OCI-M1 (cell line): ENCODE measurements at regions not wholly inside any gene's neighbourhood (a gene's known extent, or its start where the extent isn't known, plus 50 kb on each side); places are given as distances from the start of the nearest gene placed in this dataset.

ENCODE experiments used
- DNase-seq: peaks from one replicate; lab custom pipeline; 2025; lab: John Stamatoyannopoulos, UW

GRCh38 chr13:52975969-52976368 lies 52.6 kb upstream of the OLFM4 start:
- no peak for DNase-seq

- no peak for DNase-seq
Observed at GRCh38 chr13:52975161-52975560, 53.5 kb upstream of the OLFM4 start.

GRCh38 chr13:52974711-52975110 lies 53.9 kb upstream of the OLFM4 start:
- DNase-seq = no peak

- no peak for DNase-seq
Observed at GRCh38 chr13:52969373-52969772, 59.2 kb upstream of the OLFM4 start.

GRCh38 chr13:52968074-52968700 lies 60.4 kb upstream of the OLFM4 start:
- DNase-seq = peak; percentile 79

- no peak for DNase-seq
Observed at GRCh38 chr13:52961987-52962386, 66.6 kb upstream of the OLFM4 start.

- DNase-seq = no peak
Observed at GRCh38 chr13:52961256-52961910, 67.2 kb upstream of the OLFM4 start.

GRCh38 chr13:52955472-52955874 lies 73.1 kb upstream of the OLFM4 start:
- DNase-seq = no peak

GRCh38 chr13:52954838-52955237 lies 73.8 kb upstream of the OLFM4 start:
- DNase-seq = no peak

- no peak for DNase-seq
Observed at GRCh38 chr13:52950436-52950956, 78.1 kb upstream of the OLFM4 start.

- DNase-seq = no peak
Observed at GRCh38 chr13:52949742-52950141, 78.9 kb upstream of the OLFM4 start.

GRCh38 chr13:52949044-52949443 lies 79.6 kb upstream of the OLFM4 start:
- DNase-seq = no peak

GRCh38 chr13:52947921-52948373 lies 80.7 kb upstream of the OLFM4 start:
- DNase-seq = no peak

- no peak for DNase-seq
Observed at GRCh38 chr13:52945348-52945747, 83.3 kb upstream of the OLFM4 start.

- no peak for DNase-seq
Observed at GRCh38 chr13:52944697-52945096, 83.9 kb upstream of the OLFM4 start.

GRCh38 chr13:52938065-52938464 lies 89.6 kb upstream of the PCDH8 start:
- no peak for DNase-seq

GRCh38 chr13:52936806-52937205 lies 88.4 kb upstream of the PCDH8 start:
- no peak for DNase-seq

GRCh38 chr13:52934258-52934657 lies 85.8 kb upstream of the PCDH8 start:
- DNase-seq = no peak

- DNase-seq = no peak
Observed at GRCh38 chr13:52933547-52934210, 85.2 kb upstream of the PCDH8 start.

- DNase-seq = no peak
Observed at GRCh38 chr13:52933099-52933498, 84.7 kb upstream of the PCDH8 start.

GRCh38 chr13:52932649-52933048 lies 84.2 kb upstream of the PCDH8 start:
- no peak for DNase-seq

- DNase-seq = no peak
Observed at GRCh38 chr13:52931539-52932431, 83.3 kb upstream of the PCDH8 start.
